ENCODE measurements at regions not wholly inside any gene's neighbourhood (a gene's known extent, or its start where the extent isn't known, plus 50 kb on each side); places are given as distances from the start of the nearest gene placed in this dataset.

DNA sequence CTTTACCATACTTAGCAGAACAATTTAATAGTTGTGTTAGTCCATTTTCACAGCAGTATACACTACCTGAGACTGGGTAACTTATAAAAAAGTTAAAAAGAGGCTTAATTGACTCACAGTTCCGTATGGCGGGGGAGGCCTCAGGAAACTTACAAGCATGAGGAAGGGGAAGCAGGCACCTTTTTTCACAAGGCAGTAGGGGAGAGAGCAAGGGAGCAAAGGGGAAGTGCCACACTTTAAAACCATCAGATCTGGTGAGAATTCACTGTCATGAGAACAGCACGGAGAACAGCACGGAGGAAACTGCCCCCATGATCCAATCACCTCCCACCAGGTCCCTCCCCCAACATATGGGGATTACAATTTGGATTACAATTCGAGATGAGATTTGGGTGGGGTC lies 269.9 kb downstream of the MTRR start:
- no peak for FAIRE-seq

DNA sequence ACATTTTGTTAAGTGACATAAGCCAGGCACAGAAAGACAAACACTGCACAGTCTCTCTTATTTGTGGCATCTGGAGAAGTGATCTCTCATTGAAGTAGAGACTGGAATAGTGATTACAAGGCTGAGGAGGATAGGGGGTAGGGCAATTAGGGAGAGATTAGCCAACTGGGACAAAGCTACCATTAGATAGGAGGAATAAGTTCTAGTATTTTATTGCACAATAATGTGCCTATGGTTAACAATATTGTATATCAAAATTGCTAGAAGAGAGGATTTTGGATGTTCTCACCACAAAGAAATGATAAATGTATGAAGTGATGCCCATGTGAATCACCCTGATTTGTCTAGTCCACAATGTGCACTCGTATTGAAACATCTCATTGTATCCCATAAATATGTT lies 281.8 kb downstream of the MTRR start:
- no peak for FAIRE-seq

DNA sequence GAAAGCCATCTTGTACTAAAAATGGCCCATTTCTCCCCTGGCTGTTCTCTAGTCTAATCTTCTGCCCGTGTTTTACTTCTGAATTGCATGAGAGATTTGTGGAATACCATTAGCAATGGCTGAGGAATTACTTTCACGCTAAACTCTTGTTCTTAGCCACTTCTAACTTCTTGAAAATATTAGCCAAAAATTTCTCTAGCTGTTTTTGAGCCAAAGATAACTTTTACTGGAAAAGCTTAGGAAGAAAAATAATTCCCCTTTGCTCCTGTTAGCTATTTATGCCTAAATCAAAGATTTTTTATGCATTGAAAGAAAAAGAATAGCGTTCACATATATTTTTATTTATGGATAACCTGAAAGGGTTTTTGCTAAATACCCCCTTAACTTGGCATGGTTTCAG lies 287.8 kb downstream of the MTRR start:
- FAIRE-seq: no peak

DNA sequence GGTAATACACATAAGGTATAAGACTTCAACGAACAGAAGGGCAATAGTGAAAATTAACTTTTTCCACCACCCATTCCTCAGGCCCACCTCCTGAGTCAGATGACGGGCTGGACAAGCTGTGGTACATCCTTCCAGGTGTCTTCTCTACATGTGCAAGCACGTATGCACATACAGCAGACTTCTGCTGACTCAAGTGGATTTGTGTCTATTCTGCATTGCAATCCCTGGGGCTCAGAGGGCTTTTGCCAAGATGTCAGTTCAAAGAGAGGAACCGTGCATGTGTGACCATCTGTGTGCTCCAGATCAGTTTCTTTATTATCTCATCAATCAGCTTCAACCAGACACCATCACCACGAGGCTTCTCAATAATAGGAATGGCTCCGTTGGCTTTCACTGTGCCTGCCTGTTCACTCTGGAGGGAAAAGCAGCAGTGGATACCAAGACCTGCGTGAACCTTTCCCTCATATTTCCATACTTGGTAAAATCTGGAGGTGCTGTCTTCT lies 288.4 kb downstream of the MTRR start:
- no peak for FAIRE-seq

DNA sequence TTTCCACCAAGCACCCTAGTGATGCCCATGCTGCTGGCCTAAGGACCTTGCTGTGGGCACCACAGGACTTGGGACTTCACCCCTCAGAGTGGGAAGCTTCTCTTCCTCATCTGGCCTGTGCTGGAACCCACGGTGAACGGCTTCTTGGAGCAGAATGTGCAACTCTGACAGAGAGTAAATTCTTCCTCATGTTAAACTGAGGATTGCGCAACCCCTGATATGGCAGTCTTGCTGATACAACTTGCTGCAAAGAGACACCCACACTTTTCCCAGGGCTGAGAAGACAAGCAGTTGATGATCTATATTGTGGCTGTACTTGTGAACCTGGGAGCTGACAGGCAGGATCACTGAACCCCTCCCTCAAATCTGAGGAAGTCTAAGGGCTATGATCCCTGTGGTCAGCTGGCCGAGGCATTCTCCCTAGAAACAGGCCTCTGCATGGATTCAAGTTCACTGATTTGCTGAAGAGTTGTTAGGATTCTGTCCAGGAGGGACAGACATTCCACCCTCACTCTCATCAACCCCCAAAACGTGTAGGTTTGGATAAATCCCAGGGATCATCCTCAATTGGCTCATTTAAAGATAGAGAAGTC lies 307.2 kb downstream of the MTRR start:
- FAIRE-seq: no peak

DNA sequence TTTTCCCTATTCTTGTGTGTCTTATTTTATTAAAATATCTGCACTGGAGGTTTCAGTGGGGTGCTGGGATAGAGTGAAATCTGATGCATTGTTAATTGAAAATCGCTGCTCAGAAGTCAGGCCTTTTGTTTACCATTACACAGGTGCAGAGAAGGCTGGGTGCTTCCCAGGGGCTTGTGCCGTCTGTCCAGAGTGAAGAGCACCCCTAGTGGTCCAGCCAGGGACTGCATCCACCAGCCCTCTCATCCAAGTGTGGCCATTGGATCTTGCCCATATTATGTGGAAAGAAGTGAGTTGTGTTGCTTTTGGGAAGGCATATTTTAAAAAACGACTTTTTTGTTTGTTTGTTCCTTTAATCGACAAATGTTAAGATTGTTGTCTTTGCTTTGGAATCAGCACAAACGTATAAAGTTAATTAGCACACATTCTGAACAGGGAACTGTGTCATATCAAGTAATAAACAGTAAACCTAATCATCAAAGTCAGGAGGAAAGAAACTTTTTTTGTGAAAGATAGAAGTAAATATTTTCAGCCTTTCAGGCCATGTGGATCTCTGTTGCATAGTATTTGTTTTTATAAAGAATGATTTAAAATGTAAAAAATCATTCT lies 315.6 kb downstream of the MTRR start:
- no peak for FAIRE-seq

DNA sequence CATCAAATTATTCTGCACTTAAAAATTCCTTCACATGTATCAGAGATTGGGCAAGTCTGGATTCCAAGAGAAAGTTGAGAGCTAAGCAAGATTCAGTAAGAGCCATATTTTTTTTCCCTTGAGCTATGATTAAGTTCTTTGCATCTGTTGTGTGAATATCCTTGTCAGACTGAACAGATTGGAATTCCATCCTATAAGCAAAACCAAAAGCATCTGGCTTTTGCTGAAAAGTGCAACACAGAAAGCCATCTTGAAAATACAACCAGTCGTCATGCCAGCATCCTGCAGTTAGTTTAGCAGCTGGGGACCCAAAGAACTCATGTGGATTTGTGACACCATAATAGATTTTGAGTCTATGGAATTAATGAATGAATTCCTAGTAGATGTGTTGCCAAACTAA lies 316.9 kb downstream of the MTRR start:
- no peak for FAIRE-seq

DNA sequence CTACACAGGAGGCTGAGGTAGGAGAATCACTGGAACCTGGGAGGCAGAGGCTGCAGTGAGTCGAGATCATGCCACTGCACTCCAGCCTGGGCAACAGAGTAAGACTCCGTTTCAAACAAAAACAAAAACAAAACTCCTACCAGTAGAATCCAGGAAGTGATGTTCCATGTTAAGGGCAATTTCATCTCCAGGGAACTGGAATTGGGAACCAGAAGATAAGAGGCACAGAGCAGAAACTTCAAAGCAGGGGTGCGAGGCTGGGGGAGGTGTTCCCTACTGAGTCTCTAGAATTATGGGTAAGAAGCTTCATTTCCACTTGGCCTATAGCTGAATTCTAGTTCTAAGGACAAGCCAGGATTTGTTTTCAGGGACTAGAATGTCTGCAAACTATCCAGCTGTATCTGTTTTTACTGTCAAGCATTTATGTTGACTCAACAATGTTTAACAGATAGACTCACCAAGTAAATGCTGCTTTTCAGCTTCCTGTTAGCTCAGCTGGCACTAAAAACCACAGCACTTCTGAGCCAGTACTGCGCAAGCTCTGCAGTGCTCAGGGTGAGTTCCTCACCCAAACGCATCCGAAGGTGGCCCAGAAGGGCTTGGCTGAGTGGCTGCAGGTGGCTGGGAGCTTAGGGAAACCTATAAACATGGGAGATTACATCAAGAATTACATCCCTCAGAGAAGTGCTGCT lies 320.1 kb downstream of the MTRR start:
- no peak for FAIRE-seq

DNA sequence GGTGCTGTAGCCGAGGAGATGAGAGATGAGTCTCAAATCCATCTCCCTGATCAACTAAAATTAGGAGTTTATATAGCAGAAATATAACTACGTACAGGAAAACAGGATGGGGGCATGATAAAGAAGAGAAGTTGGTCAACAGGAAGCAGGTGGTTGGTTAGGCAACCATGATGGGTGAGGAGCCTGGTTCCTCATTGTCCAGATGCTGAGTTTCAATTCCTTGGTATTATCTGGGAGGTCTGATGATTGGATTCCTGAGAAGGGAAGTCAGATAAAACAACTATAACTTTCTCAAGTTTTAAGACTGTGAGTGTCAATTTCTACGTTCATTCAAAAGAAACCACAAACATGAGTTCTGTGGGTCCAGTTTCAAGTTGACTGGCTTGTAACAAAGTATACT lies 323.9 kb downstream of the MTRR start:
- FAIRE-seq: no peak

DNA sequence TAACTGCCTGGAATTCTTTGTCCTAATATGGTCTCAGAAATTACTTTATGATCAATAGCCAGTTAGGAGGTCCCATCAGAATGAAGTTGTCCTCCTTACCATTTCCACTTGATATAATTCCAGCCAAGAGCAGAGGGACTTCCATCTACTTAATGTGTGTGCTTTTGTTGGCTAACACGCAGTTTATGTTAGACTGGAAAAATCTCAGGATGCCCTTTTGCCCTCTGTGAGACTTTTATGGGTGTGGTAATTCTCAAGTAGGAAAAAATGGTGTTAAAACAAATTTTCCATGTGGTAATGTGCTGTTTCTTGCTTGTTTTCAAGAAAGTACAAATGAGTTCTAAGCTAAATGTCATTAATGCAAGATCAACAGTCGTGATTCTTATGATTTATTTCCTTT lies 327.1 kb downstream of the MTRR start:
- FAIRE-seq: peak; percentile 69

DNA sequence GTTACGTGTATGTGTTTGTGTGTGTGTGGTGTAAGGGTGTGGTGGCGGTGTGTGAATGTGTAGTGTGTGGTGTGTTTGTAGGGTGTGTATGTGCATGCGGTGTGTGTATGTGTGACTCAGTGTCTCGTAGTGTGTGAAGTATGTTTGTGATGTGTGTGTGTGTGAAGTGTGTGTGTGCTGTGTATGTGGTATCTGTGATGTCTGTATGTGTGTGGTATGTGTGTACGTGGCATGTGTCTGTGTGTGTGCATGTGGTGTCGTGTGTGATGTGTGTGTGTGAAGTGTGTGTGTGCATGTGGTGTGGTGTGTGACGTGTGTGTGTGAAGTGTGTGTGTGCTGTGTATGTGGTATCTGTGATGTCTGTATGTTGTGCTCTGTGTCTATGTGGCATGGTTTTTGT lies 339.4 kb downstream of the MTRR start:
- no peak for FAIRE-seq

DNA sequence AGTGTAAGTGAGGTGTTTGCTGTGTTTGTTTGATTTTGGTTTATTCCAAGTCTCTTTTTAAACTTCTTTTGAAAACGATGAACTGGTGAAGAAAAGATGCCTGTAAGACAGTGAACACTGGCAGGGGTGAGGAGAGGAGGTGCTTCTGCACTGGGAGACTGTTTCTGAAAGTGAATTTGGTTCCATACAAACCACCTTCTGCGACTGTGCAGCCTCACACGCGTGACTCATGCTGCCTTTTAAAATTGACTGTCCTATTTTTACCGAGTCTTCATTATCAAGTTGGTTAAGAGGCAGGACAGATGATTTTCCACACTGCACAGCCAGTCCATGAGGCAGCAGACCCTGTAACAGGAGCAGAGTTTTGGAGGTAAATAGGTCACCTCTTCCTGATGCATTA lies 340.6 kb downstream of the MTRR start:
- FAIRE-seq: no peak

DNA sequence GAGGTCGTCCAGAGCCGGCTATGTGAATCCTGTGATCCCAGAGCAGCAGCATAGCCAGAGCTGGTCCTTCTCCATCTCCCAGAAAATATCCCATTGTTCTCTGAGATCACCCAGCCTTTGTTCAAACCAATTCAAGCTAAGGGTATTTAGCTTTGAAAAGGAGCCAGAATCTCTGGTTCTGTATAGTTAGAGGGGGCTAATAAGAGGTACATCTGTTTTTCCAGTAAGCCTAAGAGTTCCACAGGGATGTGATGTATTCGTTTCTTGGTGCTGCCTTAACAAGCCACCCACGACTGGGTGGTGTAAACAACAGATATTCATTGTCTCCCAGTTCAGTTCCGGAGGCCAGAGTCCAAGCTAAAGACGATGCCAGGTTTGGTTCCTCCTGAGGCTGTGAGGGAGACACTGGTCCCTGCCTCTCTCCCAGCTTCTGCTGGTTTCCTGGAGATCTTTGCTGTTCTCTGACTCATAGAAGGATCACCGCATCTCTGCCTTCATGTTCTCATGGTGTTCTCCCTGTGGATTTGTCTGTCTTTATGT lies 344.8 kb downstream of the MTRR start:
- no peak for FAIRE-seq

DNA sequence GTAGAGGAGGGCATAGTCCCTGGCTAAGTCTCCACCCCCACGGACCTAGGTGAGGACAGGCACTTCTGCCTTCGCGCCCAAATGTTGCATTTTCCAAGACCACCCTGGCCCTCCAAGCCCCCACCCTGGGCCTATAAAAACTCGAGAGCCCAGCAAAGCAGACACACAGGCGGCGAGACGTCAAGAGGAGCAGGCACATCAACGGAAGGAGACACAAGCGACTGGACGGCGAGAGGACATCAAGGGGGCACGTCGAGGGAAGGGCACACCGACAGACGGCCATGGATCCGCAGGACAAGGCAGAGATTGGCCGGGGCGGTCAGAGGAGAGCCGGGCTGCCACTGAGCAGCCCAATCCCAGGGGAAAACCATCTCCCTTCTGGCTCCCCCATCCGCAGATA lies 348.0 kb downstream of the MTRR start:
- no peak for FAIRE-seq

DNA sequence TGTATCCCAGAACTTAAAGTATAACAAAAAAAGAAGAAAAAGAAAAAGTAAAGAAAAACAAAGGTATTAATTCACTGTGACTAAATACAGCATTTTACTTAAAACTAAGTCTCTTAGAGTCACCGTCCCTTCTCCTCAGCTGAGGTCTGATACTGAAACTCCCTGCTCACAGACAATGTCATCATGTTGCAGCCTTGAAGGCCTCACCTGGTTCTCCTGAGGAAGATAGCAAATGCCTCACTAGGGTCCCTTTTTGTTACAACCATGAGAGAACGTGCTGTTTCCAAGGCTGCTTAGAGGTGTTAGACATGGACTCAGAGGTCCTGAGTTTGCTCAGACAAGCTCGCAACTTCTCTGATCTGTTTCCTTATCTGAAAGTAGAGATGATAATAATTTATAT lies 357.2 kb downstream of the MTRR start:
- no peak for FAIRE-seq

DNA sequence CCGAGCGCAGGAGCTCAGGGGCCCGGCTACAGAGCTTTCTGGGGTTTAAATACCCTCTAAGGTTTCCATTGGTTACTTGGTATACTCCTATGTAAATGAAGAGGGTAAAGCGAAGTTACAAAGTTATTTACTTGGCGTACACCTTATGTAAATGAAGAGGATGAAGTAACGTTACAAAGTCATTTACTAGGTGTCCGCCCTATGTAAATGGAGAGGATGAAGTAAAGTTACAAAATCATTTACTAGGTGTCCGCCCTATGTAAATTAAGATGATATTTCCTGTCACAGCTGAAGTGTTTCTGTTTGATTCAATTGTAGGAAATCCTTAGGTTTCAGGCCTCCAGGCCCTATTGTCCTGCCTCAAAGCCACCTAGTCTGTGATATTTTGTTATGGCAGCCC lies 358.2 kb downstream of the MTRR start:
- no peak for FAIRE-seq

DNA sequence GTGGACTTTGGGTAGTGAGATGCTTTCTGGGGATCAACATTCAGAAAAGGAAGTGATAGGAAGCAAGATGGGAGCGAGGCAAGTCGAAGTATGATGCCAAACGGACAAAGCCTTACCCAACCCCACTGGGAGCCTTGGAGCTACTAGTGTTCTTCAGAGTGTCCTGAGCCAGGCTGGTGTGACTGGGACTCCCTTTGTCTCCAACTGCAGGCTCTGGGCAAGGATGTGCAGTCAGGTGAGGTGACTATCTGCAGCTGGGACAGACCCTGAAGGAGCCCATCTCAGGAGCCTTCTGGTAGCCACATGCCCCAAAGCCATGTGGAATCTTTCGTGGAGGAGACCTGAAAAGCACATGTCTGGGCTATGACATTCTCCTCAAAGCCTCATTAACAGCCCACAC lies 360.6 kb downstream of the MTRR start:
- FAIRE-seq: no peak

DNA sequence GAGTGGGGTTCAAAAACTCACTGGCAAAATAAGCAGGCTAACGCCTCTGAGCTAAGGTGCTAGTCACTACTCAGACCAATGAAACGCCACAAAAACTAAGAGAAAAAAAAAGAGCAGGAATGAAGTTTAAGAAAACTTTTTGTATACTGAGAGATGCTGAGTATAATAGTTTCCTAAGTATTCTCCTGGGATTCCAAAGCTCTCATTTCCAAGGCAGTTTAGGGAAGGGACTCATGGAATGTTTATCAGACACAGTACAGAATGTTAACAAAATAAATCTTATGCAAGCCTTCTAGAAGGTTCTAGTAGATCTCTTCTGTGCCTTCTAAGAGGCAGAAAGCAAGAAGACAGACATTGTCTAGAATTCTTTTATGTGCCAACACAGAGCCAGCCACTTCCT lies 361.9 kb downstream of the MTRR start:
- FAIRE-seq: no peak

DNA sequence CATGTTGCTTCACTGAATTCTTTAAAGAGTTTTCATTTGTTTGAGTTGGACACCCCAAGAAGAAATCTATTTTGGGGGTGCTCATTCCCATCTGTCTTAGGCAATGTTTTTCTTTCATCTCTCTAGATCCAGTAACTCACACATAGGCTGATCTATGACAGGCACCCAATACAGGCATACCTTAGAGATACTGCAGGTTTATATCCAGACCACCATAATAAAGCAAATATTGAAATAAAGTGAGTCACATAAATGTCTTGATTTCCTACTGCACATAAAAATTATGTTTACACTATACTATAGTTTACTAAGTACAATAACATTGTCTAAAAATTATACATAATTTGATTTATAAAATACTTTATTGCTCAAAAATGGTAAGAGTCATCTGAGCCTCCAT lies 364.5 kb downstream of the MTRR start:
- no peak for FAIRE-seq

DNA sequence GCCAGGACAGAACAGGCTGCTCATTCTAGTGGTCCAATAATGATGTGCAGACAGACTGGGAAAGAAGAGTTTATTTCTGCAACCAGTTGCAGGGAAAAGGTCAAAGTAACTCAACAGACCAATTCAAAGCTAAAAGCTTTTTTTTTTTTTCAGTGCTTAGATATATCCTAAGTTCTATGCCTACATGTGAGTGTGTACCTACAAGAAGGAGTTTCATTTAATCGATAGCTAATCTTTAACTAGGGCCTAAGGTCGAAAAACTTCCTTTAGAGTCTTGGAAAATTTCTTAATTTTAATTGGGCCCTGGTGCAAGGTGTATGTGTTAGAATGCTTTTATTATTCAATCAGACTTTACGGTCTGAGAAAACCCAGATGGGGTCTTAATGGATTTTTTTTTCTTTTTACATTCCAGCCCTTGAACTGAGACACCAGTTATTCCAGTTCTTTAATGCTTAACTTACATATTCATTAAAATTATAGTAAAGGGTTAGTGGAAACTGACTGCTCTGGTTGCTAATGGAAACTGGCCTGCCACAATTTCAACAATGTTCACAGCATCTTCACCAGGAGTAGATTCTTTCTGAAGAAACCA lies 365.3 kb downstream of the MTRR start:
- FAIRE-seq: no peak

DNA sequence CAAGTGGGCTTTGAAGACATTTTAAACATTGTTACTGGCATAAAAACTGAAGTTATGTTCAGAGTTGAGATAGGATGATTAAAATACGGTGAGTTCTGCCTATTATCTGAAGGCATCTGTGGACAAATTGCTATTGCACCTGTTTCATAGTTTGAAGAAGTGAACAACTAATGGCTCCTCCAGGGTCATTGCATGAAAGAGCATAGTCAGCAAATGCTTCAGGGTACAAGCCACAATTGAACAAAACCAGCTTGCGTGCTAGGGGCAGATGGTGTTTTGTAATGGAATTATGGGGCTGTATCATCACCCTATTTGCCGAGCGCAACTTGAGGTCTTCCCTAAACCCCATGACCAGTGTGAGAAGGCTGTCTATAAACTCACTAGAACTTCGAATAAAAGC lies 369.1 kb downstream of the MTRR start:
- no peak for FAIRE-seq

DNA sequence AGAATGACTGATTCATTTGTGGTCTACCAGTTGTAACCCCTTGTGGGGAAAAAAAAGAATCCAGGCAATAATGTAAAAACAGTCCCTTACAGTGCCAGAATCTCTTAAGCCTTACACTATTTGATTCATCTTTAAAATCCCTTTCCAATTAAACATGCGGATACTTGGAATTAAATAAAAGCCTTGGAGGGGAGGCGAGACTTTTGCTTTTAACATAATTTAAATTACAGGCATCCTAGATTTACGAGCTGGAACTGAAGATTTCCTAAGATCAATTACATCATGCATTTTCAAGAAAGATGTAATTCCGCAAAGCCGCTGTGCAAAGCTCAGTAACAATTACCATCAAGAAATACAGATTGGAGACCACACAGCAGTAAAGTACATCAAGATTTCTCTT lies 370.2 kb downstream of the MTRR start:
- FAIRE-seq: no peak

DNA sequence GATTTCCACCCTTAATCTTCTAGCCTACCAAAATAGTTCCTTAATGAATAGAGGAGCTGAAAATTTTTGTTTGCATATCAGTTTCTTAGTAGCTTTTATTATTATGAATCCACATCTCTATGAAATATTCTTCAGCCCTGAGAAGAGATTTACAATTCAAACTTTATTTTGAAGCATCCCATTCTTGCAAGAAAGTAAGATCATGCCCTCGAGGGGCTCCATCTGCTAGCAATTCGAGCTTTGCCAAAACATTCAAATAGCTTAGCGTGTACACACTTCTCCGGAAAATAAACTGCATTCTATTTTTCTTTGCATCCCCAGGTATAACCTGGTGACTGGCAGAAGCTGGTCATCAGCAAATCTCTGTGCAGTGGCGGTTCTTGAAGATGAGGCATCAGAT lies 370.7 kb downstream of the MTRR start:
- no peak for FAIRE-seq

DNA sequence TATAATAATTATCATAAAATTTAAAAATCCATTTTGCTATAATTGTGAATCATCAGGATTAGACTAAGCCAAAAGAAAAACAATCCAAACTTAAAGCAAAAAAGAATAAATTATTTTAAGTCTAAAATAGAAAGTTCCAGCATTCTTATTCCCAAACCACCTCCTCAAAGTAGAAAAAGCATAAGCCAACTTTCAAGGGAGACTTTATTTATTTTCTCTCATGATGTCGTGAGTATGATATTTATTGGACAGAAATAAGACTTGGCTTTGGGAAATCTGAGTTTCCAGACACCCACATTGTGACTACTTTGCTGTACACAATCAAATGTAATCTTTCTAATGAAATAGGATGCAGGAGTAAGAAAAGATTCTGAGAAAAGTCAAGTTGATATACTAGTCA lies 372.1 kb downstream of the MTRR start:
- no peak for FAIRE-seq

Data from endometrium (tissue), 2 donors.